ENCODE measurements at regions not wholly inside any gene's neighbourhood (a gene's known extent, or its start where the extent isn't known, plus 50 kb on each side); places are given as distances from the start of the nearest gene placed in this dataset.

DNA sequence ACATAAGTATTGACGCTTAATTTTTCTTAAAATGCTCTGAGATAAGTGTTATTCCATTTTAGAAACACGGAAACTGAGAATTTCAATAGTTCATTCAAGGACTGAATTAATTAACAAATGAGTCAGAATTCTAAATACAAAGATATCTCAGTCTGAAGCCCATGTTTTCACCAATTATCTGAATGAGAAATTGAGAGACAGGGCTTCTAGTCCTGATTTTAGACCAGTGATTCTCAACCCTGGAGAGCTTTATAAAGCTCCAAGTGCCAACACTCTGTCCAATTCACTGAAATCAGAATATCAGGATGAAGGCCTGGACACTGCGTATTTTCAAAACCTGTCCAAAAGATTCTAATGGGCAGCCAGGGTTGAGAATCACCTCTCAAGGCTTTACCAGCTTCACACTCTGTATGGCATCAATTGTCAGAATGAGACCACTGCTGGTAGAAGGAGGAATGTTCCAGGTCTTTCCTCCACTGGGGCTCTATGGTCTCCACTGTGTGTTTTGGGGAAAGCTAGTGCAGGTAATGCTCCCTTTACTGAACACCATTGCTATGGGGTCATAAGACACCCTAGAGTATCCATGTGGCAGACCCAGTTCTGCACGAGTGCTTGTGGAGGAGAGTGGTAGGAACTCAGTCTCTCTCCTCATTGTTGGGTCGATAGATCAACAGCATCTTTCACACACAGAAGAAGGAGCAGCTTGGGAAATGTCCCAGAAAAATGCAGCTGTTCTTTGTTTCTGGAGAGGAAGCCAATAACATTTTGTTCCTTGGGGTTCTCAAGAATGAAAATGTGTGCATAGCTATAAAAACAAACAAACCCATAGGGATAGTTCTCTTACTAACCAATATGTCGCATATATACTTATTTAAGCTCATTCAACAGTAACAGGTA is 99.7 kb upstream of the OSMR start:
- H3K4me3 ChIP-seq (ENCODE audit: low read depth in 2 of 2, low read length in 1 of 2) = no peak overlapping the region
- H4K20me1 ChIP-seq (ENCODE audit: insufficient read depth) = no peaks in the 10 kb centered on the region
- no peak overlapping the region for H3K4me2 ChIP-seq
- DNase-seq = no peak
- H3K9me2 ChIP-seq = no peaks in the 10 kb centered on the region
- no peaks in the 10 kb centered on the region for H3K36me3 ChIP-seq (replicated peaks in 1 of 2; ENCODE audit: control insufficient read depth in 1 of 2, insufficient read depth in 2 of 2, low read length in 1 of 2)
- 0 out of 2 replicates have a peak, but pooled peaks cover 8% of the 10 kb centered on the region for H3K9me3 ChIP-seq
- no peaks in the 10 kb centered on the region for H3F3A ChIP-seq (replicated peaks; ENCODE audit: insufficient read depth)
- TF ChIP-seq CTCF (IDR thresholded peaks at IDR 0.05) = no peak
- TF ChIP-seq USF2 (IDR thresholded peaks at IDR 0.05; ENCODE audit: borderline replicate concordance, low read depth, low read length) = no peak
- H2AFZ ChIP-seq (ENCODE audit: low read depth) = no peak overlapping the region
- ChIA-PET POLR2A (no interaction called here), CTCF (interaction anchor here (1.5 kb wide), 1 partner anchor 305 kb away, joined by 4 read pairs; no protein-coding TSS in a partner anchor)
- H3K27ac ChIP-seq (ENCODE audit: low read depth in 2 of 2, low read length in 1 of 2) = no peak overlapping the region
- H3K27me3 ChIP-seq (ENCODE audit: insufficient read depth) = no peaks in the 10 kb centered on the region
- H3K79me2 ChIP-seq (ENCODE audit: insufficient read depth) = no peaks in the 10 kb centered on the region
- 69% methylated on average over 6 of the region's 6 CpGs for whole genome bisulfite sequencing (ENCODE audit: low lambda C conversion rate)
- no peaks in the 10 kb centered on the region for H3K4me1 ChIP-seq (ENCODE audit: control insufficient read depth in 1 of 2, insufficient read depth in 2 of 2, low read depth in 1 of 2, low read length in 1 of 2)
- H3K9ac ChIP-seq = no peak overlapping the region

GRCh38 chr5:38749861-38750260 is 96.0 kb upstream of the OSMR start:
- Histone ChIP-seq H3K9me2 (no peaks in the 10 kb centered on the region), H3F3A (replicated peaks; ENCODE audit: insufficient read depth) (no peaks in the 10 kb centered on the region), H2AFZ (ENCODE audit: low read depth) (no peak overlapping the region), H3K27me3 (ENCODE audit: insufficient read depth) (no peaks in the 10 kb centered on the region), H3K9me3 (no peaks in the 10 kb centered on the region), H3K4me2 (no peak overlapping the region), H3K4me3 (ENCODE audit: low read depth in 2 of 2, low read length in 1 of 2) (no peak overlapping the region), H3K36me3 (replicated peaks in 1 of 2; ENCODE audit: control insufficient read depth in 1 of 2, insufficient read depth in 2 of 2, low read length in 1 of 2) (no peaks in the 10 kb centered on the region), H3K9ac (no peak overlapping the region), H3K79me2 (ENCODE audit: insufficient read depth) (no peaks in the 10 kb centered on the region), H3K4me1 (ENCODE audit: control insufficient read depth in 1 of 2, insufficient read depth in 2 of 2, low read depth in 1 of 2, low read length in 1 of 2) (peaks cover 5 to 6% of the 10 kb centered on the region in 2 experiments; a peak in 3 of 4 replicates), H4K20me1 (ENCODE audit: insufficient read depth) (no peaks in the 10 kb centered on the region), H3K27ac (ENCODE audit: low read depth in 2 of 2, low read length in 1 of 2) (no peak overlapping the region)
- no peak for DNase-seq
- ChIA-PET POLR2A (no interaction called here), CTCF (interaction anchor here (0.7 to 1.5 kb wide), 3 partner anchors 15 to 308 kb away, joined by 3 read pairs; no protein-coding TSS in a partner anchor)
- TF ChIP-seq CTCF (IDR thresholded peaks at IDR 0.05) = no peak
- no peak for TF ChIP-seq MXI1 (IDR thresholded peaks at IDR 0.05; ENCODE audit: low read depth, low read length)
- TF ChIP-seq CHD2 (IDR thresholded peaks at IDR 0.05; ENCODE audit: low read length, partially characterized antibody) = no peak
- no peak for TF ChIP-seq USF2 (IDR thresholded peaks at IDR 0.05; ENCODE audit: borderline replicate concordance, low read depth, low read length)
- TF ChIP-seq POLR2AphosphoS5 (IDR thresholded peaks at IDR 0.05; ENCODE audit: low read depth, low read length) = no peak
- no peak for TF ChIP-seq NFIC (IDR thresholded peaks at IDR 0.05; ENCODE audit: borderline replicate concordance)
- no peak for TF ChIP-seq RCOR1 (IDR thresholded peaks at IDR 0.05; ENCODE audit: low read length)
- TF ChIP-seq SMC3 (IDR thresholded peaks at IDR 0.05; ENCODE audit: low read depth, low read length) = no peak
- no peak for TF ChIP-seq RXRA (IDR thresholded peaks at IDR 0.05; ENCODE audit: borderline replicate concordance, low read depth)
- TF ChIP-seq MEF2A (IDR thresholded peaks at IDR 0.05; ENCODE audit: borderline replicate concordance, low read depth) = no peak
- TF ChIP-seq, protein P1, sequence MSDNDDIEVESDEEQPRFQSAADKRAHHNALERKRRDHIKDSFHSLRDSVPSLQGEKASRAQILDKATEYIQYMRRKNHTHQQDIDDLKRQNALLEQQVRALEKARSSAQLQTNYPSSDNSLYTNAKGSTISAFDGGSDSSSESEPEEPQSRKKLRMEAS (IDR thresholded peaks at IDR 0.05; ENCODE audit: low read depth) = no peak
- TF ChIP-seq ELF1 (IDR thresholded peaks at IDR 0.05) = no peak
- no peak for TF ChIP-seq NRF1 (IDR thresholded peaks at IDR 0.05; ENCODE audit: low read depth, low read length)
- no peak for TF ChIP-seq YY1 (IDR thresholded peaks at IDR 0.05; ENCODE audit: low read depth)
- WGBS (ENCODE audit: low lambda C conversion rate) = 66% methylated on average over 3 of the region's 3 CpGs

Measured in SK-N-SH (cell line).